Heart left ventricle (tissue), 13 donors: ENCODE measurements at regions not wholly inside any gene's neighbourhood (a gene's known extent, or its start where the extent isn't known, plus 50 kb on each side); places are given as distances from the start of the nearest gene placed in this dataset.

Source experiments
- POLR2A ChIP-seq, 2 donors: fragments of 450-650 bp; IDR thresholded peaks; one replicate each; pipeline ENCODE4 v1.6.1; 2017; ENCODE audit warnings: antibody characterized with exemption in 2 of 2, mild to moderate bottlenecking in 2 of 2, moderate library complexity in 2 of 2
- TF ChIP-seq, protein P1 (sequence below), 12 donors: fragments of 200-600 bp; sonication (generic) in 4 of 12; IDR thresholded peaks; one replicate each; pipeline versions ENCODE4 v1.5.0 to v1.8.0; 2018 to 2022; ENCODE audit warnings: antibody characterized with exemption in 12 of 12, mild to moderate bottlenecking in 5 of 12
- donor health status: ischemic (EF 13 %, LVEDD 7.1; RV severe dilation, severe dysfunction).
- donor health status: DM: no; HTN: yes; CAD: no.
- donor health status: DM: no; HTN: no; CAD: no.
- donor health status: ischemic (EF 25% LVEDD 6.9; RV normal size, moderate dysfunction).
- donor health status: ischemic (EF 25% LVEDD 5.7; RV mildly dilated, moderate dysfunction).
- donor health status: ischemic (EF 35%, LVEDD 5.7; RV mildly dilated, moderate dysfunction).
- donor health status: nonischemic (EF 11% LVEDD 7.7; RV severe dilation, severe dysfunction).
- donor health status: DM: yes; HTN: yes; CAD: no.
- donor health status: PGD.
- donor health status: ischemic (EF 29% LVEDD 5.4; RV normal size, mild dysfunction).
- donor health status: nonischemic (EF 23%, LVEDD 6.1; RV moderate dilation, normal function).

DNA sequence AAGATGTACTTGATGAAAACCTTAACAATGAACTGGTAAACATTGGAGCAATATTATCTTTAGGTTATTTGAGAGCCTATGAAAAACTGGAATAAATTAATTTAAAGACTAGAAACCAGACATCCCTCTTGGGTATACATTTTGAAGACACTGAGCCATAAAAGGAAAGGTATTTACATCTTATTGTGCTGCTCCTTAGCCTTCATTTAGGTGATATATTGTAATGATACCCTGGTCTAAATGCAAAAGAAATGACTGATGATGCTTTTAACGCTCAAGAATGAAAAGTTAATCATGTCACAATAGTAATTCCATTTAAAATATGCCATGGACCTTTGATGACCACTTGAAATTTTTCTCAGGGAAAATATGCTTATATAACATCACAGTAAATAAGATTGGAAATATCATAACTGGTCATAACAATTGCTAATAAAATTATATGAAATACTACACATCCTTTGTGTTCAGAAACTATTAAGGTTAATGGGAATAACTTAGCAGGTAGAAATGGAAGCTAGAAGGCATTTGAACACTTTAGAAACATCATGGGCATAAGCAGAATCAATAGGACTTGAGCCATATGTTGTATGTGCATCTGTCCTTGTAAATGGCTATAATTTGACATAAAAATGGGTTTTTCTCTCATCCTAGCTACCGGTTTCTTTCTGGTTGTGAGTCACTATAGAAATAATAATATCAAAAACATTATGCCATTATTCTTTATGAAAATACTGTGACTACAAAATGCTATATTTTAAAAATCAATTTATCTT is 979.7 kb downstream of the RAPGEF2 start:
- TF ChIP-seq, protein P1, sequence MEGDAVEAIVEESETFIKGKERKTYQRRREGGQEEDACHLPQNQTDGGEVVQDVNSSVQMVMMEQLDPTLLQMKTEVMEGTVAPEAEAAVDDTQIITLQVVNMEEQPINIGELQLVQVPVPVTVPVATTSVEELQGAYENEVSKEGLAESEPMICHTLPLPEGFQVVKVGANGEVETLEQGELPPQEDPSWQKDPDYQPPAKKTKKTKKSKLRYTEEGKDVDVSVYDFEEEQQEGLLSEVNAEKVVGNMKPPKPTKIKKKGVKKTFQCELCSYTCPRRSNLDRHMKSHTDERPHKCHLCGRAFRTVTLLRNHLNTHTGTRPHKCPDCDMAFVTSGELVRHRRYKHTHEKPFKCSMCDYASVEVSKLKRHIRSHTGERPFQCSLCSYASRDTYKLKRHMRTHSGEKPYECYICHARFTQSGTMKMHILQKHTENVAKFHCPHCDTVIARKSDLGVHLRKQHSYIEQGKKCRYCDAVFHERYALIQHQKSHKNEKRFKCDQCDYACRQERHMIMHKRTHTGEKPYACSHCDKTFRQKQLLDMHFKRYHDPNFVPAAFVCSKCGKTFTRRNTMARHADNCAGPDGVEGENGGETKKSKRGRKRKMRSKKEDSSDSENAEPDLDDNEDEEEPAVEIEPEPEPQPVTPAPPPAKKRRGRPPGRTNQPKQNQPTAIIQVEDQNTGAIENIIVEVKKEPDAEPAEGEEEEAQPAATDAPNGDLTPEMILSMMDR (IDR thresholded peaks at IDR 0.05), result no peak
- TF ChIP-seq POLR2A (IDR thresholded peaks at IDR 0.05), result no peak
